ENCODE measurements at regions not wholly inside any gene's neighbourhood (a gene's known extent, or its start where the extent isn't known, plus 50 kb on each side); places are given as distances from the start of the nearest gene placed in this dataset.

DNA sequence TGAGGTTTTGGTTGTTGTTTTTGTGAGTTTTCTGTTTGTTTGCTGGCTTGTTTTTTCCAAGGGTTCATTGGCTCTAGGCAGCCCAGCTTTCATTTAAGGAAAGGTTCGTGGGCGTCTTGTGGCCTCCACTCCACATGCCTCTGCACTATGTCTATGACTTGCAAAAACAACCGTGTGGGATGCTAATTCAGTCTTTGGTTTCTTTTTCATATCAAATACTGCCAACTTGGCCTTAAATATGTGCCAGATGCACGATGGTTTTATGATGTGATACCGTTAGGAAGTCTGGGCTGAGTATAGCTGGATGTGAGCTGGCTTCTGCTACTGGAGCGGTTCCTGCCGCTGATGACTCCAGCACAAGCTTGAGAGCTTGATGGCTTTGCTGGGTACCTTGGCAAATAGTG lies 96.3 kb downstream of the BMP2 start:
- 64% methylated on average over 7 of the region's 7 CpGs for WGBS
- H3K9me3 ChIP-seq (ENCODE audit: control insufficient read depth in 4 of 4, low read length in 3 of 4), result no peaks in the 10 kb centered on the region
- TF ChIP-seq HNF4A (conservative IDR thresholded peaks at IDR 0.05) (no peak), JUND (IDR thresholded peaks at IDR 0.05) (no peak), YY1 (IDR thresholded peaks at IDR 0.05) (no peak), FOXA2 (IDR thresholded peaks at IDR 0.05) (no peak), CTCF (IDR thresholded peaks at IDR 0.05; ENCODE audit: low read depth, low read length, missing input control) (no peak), RXRA (IDR thresholded peaks at IDR 0.05) (no peak)
- TF ChIP-seq, protein P1, sequence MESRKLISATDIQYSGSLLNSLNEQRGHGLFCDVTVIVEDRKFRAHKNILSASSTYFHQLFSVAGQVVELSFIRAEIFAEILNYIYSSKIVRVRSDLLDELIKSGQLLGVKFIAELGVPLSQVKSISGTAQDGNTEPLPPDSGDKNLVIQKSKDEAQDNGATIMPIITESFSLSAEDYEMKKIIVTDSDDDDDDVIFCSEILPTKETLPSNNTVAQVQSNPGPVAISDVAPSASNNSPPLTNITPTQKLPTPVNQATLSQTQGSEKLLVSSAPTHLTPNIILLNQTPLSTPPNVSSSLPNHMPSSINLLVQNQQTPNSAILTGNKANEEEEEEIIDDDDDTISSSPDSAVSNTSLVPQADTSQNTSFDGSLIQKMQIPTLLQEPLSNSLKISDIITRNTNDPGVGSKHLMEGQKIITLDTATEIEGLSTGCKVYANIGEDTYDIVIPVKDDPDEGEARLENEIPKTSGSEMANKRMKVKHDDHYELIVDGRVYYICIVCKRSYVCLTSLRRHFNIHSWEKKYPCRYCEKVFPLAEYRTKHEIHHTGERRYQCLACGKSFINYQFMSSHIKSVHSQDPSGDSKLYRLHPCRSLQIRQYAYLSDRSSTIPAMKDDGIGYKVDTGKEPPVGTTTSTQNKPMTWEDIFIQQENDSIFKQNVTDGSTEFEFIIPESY (IDR thresholded peaks at IDR 0.05), result no peak
- TF ChIP-seq, protein P2, sequence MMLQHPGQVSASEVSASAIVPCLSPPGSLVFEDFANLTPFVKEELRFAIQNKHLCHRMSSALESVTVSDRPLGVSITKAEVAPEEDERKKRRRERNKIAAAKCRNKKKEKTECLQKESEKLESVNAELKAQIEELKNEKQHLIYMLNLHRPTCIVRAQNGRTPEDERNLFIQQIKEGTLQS (IDR thresholded peaks at IDR 0.05), result no peak
- H3K36me3 ChIP-seq (ENCODE audit: control insufficient read depth in 4 of 4, insufficient read depth in 3 of 4, low read depth in 1 of 4, low read length in 3 of 4), result no peaks in the 10 kb centered on the region
- no peak for DNase-seq (ENCODE audit: low spot score)
- no peak overlapping the region for H3K27ac ChIP-seq (ENCODE audit: low read depth in 1 of 2, low read length in 2 of 2)
- H3K4me3 ChIP-seq (ENCODE audit: low read depth in 1 of 3, low read length in 3 of 3), result no peak overlapping the region
- no peak overlapping the region for H3K9ac ChIP-seq (ENCODE audit: low read depth in 1 of 2, low read length in 2 of 2)
- peaks cover 0 to 7% (median 0%) of the 10 kb centered on the region in 4 donors for H3K27me3 ChIP-seq (ENCODE audit: control insufficient read depth in 4 of 4, insufficient read depth in 4 of 4, low read length in 3 of 4)
- no peaks in the 10 kb centered on the region for H3K4me1 ChIP-seq (ENCODE audit: control insufficient read depth in 4 of 4, insufficient read depth in 4 of 4, low read length in 3 of 4)

DNA sequence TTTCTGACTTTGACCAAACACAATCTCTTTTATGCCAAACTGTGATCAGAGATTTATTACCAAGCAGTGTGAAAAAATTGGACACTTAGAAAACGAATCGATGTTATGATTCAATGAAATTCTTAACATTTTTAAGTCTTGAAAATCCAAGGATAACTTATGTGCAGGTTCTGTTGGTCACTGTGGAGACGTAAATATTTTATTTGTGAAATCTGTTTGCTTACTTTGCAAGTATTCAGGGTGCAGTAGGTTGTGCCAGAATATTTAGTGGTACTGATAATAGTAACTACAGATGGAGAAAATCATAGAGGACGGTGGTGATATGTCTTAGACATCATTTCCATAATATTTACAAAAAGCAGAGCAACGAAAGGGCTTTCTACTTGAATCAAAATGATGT lies 97.3 kb downstream of the BMP2 start:
- no peak overlapping the region for H3K9ac ChIP-seq (ENCODE audit: low read depth in 1 of 2, low read length in 2 of 2)
- TF ChIP-seq, protein P1 (IDR thresholded peaks at IDR 0.05), result no peak
- TF ChIP-seq RXRA (IDR thresholded peaks at IDR 0.05) (no peak), SP1 (IDR thresholded peaks at IDR 0.05) (no peak)
- no peaks in the 10 kb centered on the region for H3K36me3 ChIP-seq (ENCODE audit: control insufficient read depth in 4 of 4, insufficient read depth in 3 of 4, low read depth in 1 of 4, low read length in 3 of 4)
- peaks cover 0 to 7% (median 0%) of the 10 kb centered on the region in 4 donors for H3K27me3 ChIP-seq (ENCODE audit: control insufficient read depth in 4 of 4, insufficient read depth in 4 of 4, low read length in 3 of 4)
- DNase-seq (ENCODE audit: low spot score), result no peak
- no peaks in the 10 kb centered on the region for H3K9me3 ChIP-seq (ENCODE audit: control insufficient read depth in 4 of 4, low read length in 3 of 4)
- no peaks in the 10 kb centered on the region for H3K4me1 ChIP-seq (ENCODE audit: control insufficient read depth in 4 of 4, insufficient read depth in 4 of 4, low read length in 3 of 4)
- no peak overlapping the region for H3K4me3 ChIP-seq (ENCODE audit: low read depth in 1 of 3, low read length in 3 of 3)
- no peak overlapping the region for H3K27ac ChIP-seq (ENCODE audit: low read depth in 1 of 2, low read length in 2 of 2)
- 58% methylated on average over 5 of the region's 5 CpGs for WGBS

- Histone ChIP-seq H3K36me3 (ENCODE audit: control insufficient read depth in 4 of 4, insufficient read depth in 3 of 4, low read depth in 1 of 4, low read length in 3 of 4) (no peaks in the 10 kb centered on the region), H3K9ac (ENCODE audit: low read depth in 1 of 2, low read length in 2 of 2) (no peak overlapping the region), H3K9me3 (ENCODE audit: control insufficient read depth in 4 of 4, low read length in 3 of 4) (no peaks in the 10 kb centered on the region), H3K4me3 (ENCODE audit: low read depth in 1 of 3, low read length in 3 of 3) (no peak overlapping the region), H3K27ac (ENCODE audit: low read depth in 1 of 2, low read length in 2 of 2) (no peak overlapping the region), H3K27me3 (ENCODE audit: control insufficient read depth in 4 of 4, insufficient read depth in 4 of 4, low read length in 3 of 4) (peaks cover 0 to 7% (median 1%) of the 10 kb centered on the region in 4 donors), H3K4me1 (ENCODE audit: control insufficient read depth in 4 of 4, insufficient read depth in 4 of 4, low read length in 3 of 4) (no peaks in the 10 kb centered on the region)
- WGBS, result 64% methylated on average over 3 of the region's 3 CpGs
- DNase-seq (ENCODE audit: low spot score), result no peak
- no peak for TF ChIP-seq MAX (IDR thresholded peaks at IDR 0.05)
- TF ChIP-seq, protein P2 (IDR thresholded peaks at IDR 0.05), result no peak
- TF ChIP-seq RAD21 (IDR thresholded peaks at IDR 0.05), result no peak
- TF ChIP-seq JUND (IDR thresholded peaks at IDR 0.05), result no peak
- no peak for TF ChIP-seq NR2F2 (IDR thresholded peaks at IDR 0.05)
- TF ChIP-seq REST (IDR thresholded peaks at IDR 0.05), result no peak
- TF ChIP-seq HNF4A (conservative IDR thresholded peaks at IDR 0.05), result no peak
Measured at GRCh38 chr20:6866741-6867140, 99.3 kb downstream of the BMP2 start.

Data from liver (tissue), 8 donors.